Embryonic facial prominence (tissue), 1 donor: ENCODE measurements at regions not wholly inside any gene's neighbourhood (a gene's known extent, or its start where the extent isn't known, plus 50 kb on each side); places are given as distances from the start of the nearest gene placed in this dataset.
"Not testable (repeated sequence)": the region's sequence is repeated elsewhere in the genome, so short reads cannot be mapped to it uniquely, and the experiment has no call there.

Source experiments
- DNase-seq: peaks from one replicate; pipeline ENCODE4 v3.0.0-alpha.2; 2016; ENCODE audit errors: extremely low spot score

GRCh38 chr6:12508553-12508952, 208.0 kb upstream of the PHACTR1 start:
- no peak for DNase-seq

- no peak for DNase-seq
Measured at GRCh38 chr6:12509060-12509459, 207.5 kb upstream of the PHACTR1 start.

- DNase-seq = no peak
Measured at GRCh38 chr6:12516070-12516469, 200.5 kb upstream of the PHACTR1 start.

- no peak for DNase-seq
Measured at GRCh38 chr6:12522347-12522746, 194.2 kb upstream of the PHACTR1 start.

- DNase-seq = no peak
Measured at GRCh38 chr6:12523726-12524125, 192.8 kb upstream of the PHACTR1 start.

- no peak for DNase-seq
Measured at GRCh38 chr6:12525276-12525675, 191.3 kb upstream of the PHACTR1 start.

- no peak for DNase-seq
Measured at GRCh38 chr6:12527339-12527738, 189.2 kb upstream of the PHACTR1 start.

GRCh38 chr6:12528136-12528535, 188.4 kb upstream of the PHACTR1 start:
- no peak for DNase-seq

- no peak for DNase-seq
Measured at GRCh38 chr6:12528581-12529363, 187.8 kb upstream of the PHACTR1 start.

- DNase-seq = no peak
Measured at GRCh38 chr6:12529364-12530019, 187.1 kb upstream of the PHACTR1 start.

GRCh38 chr6:12530345-12530744, 186.2 kb upstream of the PHACTR1 start:
- DNase-seq = no peak

- DNase-seq = no peak
Measured at GRCh38 chr6:12533586-12533985, 183.0 kb upstream of the PHACTR1 start.

- DNase-seq = no peak
Measured at GRCh38 chr6:12534069-12534853, 182.3 kb upstream of the PHACTR1 start.

GRCh38 chr6:12535586-12536314, 180.8 kb upstream of the PHACTR1 start:
- DNase-seq = no peak

GRCh38 chr6:12536416-12536815, 180.2 kb upstream of the PHACTR1 start:
- DNase-seq = no peak

GRCh38 chr6:12537389-12537788, 179.2 kb upstream of the PHACTR1 start:
- no peak for DNase-seq

GRCh38 chr6:12538881-12539357, 177.6 kb upstream of the PHACTR1 start:
- DNase-seq = no peak

- not testable (repeated sequence) for DNase-seq
Measured at GRCh38 chr6:12542319-12543115, 174.1 kb upstream of the PHACTR1 start.

- no peak for DNase-seq
Measured at GRCh38 chr6:12543953-12544352, 172.6 kb upstream of the PHACTR1 start.

GRCh38 chr6:12544821-12545565, 171.6 kb upstream of the PHACTR1 start:
- no peak for DNase-seq
